Trophoblast cell (in vitro differentiated cells and primary cell): ENCODE measurements at regions not wholly inside any gene's neighbourhood (a gene's known extent, or its start where the extent isn't known, plus 50 kb on each side); places are given as distances from the start of the nearest gene placed in this dataset.
A peak's percentile ranks its signal among the peaks of the same experiment; 100 is the strongest.

ENCODE experiments used
- DNase-seq, 2 donors: peaks; one replicate each; pipeline ENCODE4 v3.0.0-alpha.2; 2016
- H2AFZ ChIP-seq: 2 replicates; pipeline ENCODE4 v1.6.1; 2013; ENCODE audit warnings: low read length, moderate library complexity, mild to moderate bottlenecking; ENCODE audit not compliant: insufficient read depth, poor library complexity
- H2AK5ac ChIP-seq: 2 replicates; pipeline ENCODE4 v1.6.1; 2013; ENCODE audit warnings: mild to moderate bottlenecking, low read length
- H2BK120ac ChIP-seq: 2 replicates; pipeline ENCODE4 v1.6.1; 2013; ENCODE audit warnings: low read length, mild to moderate bottlenecking, moderate library complexity; ENCODE audit not compliant: insufficient read depth, poor library complexity
- H2BK12ac ChIP-seq: 2 replicates; pipeline ENCODE4 v1.6.1; 2013; ENCODE audit warnings: mild to moderate bottlenecking, low read length, moderate library complexity
- H2BK5ac ChIP-seq: 2 replicates; pipeline ENCODE4 v1.6.1; 2013; ENCODE audit warnings: low read length, low read depth, moderate library complexity, mild to moderate bottlenecking; ENCODE audit not compliant: poor library complexity
- H3K14ac ChIP-seq: 2 replicates; pipeline ENCODE4 v1.6.1; 2013; ENCODE audit warnings: mild to moderate bottlenecking, low read length
- H3K18ac ChIP-seq: 2 replicates; pipeline ENCODE4 v1.6.1; 2013; ENCODE audit warnings: mild to moderate bottlenecking, low read length
- H3K23ac ChIP-seq: 2 replicates; pipeline ENCODE4 v1.6.1; 2013; ENCODE audit warnings: low read length
- H3K27ac ChIP-seq: 2 replicates; pipeline ENCODE4 v1.5.1; 2013; ENCODE audit warnings: low read depth, mild to moderate bottlenecking, inconsistent platforms, low read length, moderate library complexity
- H3K27me3 ChIP-seq: 2 replicates; pipeline ENCODE4 v1.6.1; 2013; ENCODE audit warnings: inconsistent platforms, mild to moderate bottlenecking, low read length, moderate library complexity; ENCODE audit not compliant: insufficient read depth
- H3K36me3 ChIP-seq, 2 experiments: 1 replicate in 1 of 2; 2 replicates in 1 of 2; pipeline ENCODE4 v1.6.1; 2013; ENCODE audit warnings: low read length in 2 of 2, mild to moderate bottlenecking in 2 of 2, moderate library complexity in 1 of 2; ENCODE audit not compliant: insufficient read depth in 2 of 2, control insufficient read depth in 1 of 2
- H3K4ac ChIP-seq: 2 replicates; pipeline ENCODE4 v1.6.1; 2013; ENCODE audit warnings: low read depth, mild to moderate bottlenecking, low read length, moderate library complexity
- H3K4me1 ChIP-seq, 2 experiments: 1 replicate in 1 of 2; 2 replicates in 1 of 2; pipeline ENCODE4 v1.6.1; 2013; ENCODE audit warnings: low read length in 2 of 2, mild to moderate bottlenecking in 2 of 2, moderate library complexity in 1 of 2; ENCODE audit not compliant: insufficient read depth in 2 of 2, control insufficient read depth in 1 of 2
- H3K4me2 ChIP-seq: 2 replicates; pipeline ENCODE4 v1.6.1; 2013; ENCODE audit warnings: inconsistent platforms, mild to moderate bottlenecking, low read length, moderate library complexity
- H3K4me3 ChIP-seq: 2 replicates; pipeline ENCODE4 v1.5.1; 2013; ENCODE audit warnings: mild to moderate bottlenecking, low read depth, low read length, inconsistent platforms
- H3K79me1 ChIP-seq: one replicate; pipeline ENCODE4 v1.6.1; 2013; ENCODE audit warnings: low read length
- H3K79me2 ChIP-seq: 2 replicates; pipeline ENCODE4 v1.6.1; 2013; ENCODE audit warnings: low read length, mild to moderate bottlenecking; ENCODE audit not compliant: control insufficient read depth, insufficient read depth, poor library complexity
- H3K9ac ChIP-seq: 2 replicates; pipeline ENCODE4 v1.6.1; 2013; ENCODE audit warnings: mild to moderate bottlenecking, low read length
- H3K9me3 ChIP-seq: 2 replicates; pipeline ENCODE4 v1.6.1; 2013; ENCODE audit warnings: low read depth, mild to moderate bottlenecking, control low read depth, inconsistent platforms, low read length; ENCODE audit not compliant: insufficient read depth
- H4K12ac ChIP-seq: 2 replicates; pipeline ENCODE4 v1.6.1; 2013; ENCODE audit warnings: low read depth, mild to moderate bottlenecking, low read length, moderate library complexity
- H4K8ac ChIP-seq: 2 replicates; pipeline ENCODE4 v1.6.1; 2013; ENCODE audit warnings: low read depth, mild to moderate bottlenecking, low read length, moderate library complexity
- H4K91ac ChIP-seq: one replicate; pipeline ENCODE4 v1.6.1; 2013; ENCODE audit warnings: low read depth, mild to moderate bottlenecking, low read length, moderate library complexity
- WGBS: extraction: QIAGEN DNeasy Blood & Tissue Kit; methylation state at CpG from one replicate; pipeline ENCODE4 v1.1.7; 2013; ENCODE audit warnings: missing lambda C conversion rate; ENCODE audit not compliant: insufficient read length, insufficient coverage; ENCODE audit errors: extremely low coverage; 5-methylcytosine and 5-hydroxymethylcytosine counted together

DNA sequence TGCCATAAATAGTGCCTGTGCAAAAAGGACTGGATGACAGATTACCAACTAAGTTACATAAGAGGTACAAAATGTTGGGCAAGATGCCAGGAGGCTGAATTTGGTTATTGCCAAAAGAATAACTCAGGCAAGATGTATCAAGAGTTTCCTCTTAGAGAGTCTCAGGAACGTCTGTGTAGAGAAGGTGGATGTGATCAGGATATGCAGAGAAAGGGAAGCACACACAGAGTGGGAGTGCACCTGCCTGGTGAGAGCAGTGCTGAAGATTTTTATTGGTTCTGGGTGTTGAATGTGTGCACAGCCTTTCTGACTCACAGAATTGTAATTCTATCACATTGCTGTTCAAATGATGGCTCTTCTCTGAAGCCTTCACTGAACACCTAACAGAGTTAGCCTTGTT lies 156.8 kb upstream of the HS3ST1 start:
- Histone ChIP-seq H3K4ac (no peak overlapping the region), H3K18ac (no peak overlapping the region), H3K79me2 (no peaks in the 10 kb centered on the region), H2BK120ac (no peak overlapping the region), H3K9me3 (no peaks in the 10 kb centered on the region), H3K9ac (no peak overlapping the region), H3K14ac (no peak overlapping the region), H4K12ac (no peak overlapping the region), H3K36me3 (no peaks in the 10 kb centered on the region), H3K4me1 (no peaks in the 10 kb centered on the region), H2AFZ (no peak overlapping the region), H3K79me1 (no peaks in the 10 kb centered on the region), H3K4me3 (no peak overlapping the region), H2AK5ac (no peak overlapping the region), H2BK12ac (no peak overlapping the region), H4K91ac (no peak overlapping the region), H3K23ac (no peak overlapping the region), H3K27me3 (no peaks in the 10 kb centered on the region), H3K27ac (no peak overlapping the region), H3K4me2 (no peak overlapping the region), H4K8ac (no peak overlapping the region), H2BK5ac (no peak overlapping the region)
- no peak for DNase-seq
- no CpG with 5 or more reads among the region's 1 CpG for WGBS

- Histone ChIP-seq H2BK5ac (no peak overlapping the region), H3K4me2 (no peak overlapping the region), H3K27ac (no peak overlapping the region), H3K9ac (no peak overlapping the region), H3K27me3 (no peaks in the 10 kb centered on the region), H2AK5ac (no peak overlapping the region), H3K4ac (no peak overlapping the region), H2BK12ac (no peak overlapping the region), H2BK120ac (no peak overlapping the region), H3K18ac (no peak overlapping the region), H4K8ac (no peak overlapping the region), H3K4me3 (no peak overlapping the region), H3K79me2 (no peaks in the 10 kb centered on the region), H4K12ac (no peak overlapping the region), H2AFZ (no peak overlapping the region), H4K91ac (no peak overlapping the region), H3K79me1 (no peaks in the 10 kb centered on the region), H3K4me1 (no peaks in the 10 kb centered on the region), H3K14ac (no peak overlapping the region), H3K23ac (no peak overlapping the region), H3K36me3 (no peaks in the 10 kb centered on the region), H3K9me3 (no peaks in the 10 kb centered on the region)
- no peak for DNase-seq
These were observed 139.8 kb upstream of the HS3ST1 start for GRCh38 chr4:11568511-11568910.

DNA sequence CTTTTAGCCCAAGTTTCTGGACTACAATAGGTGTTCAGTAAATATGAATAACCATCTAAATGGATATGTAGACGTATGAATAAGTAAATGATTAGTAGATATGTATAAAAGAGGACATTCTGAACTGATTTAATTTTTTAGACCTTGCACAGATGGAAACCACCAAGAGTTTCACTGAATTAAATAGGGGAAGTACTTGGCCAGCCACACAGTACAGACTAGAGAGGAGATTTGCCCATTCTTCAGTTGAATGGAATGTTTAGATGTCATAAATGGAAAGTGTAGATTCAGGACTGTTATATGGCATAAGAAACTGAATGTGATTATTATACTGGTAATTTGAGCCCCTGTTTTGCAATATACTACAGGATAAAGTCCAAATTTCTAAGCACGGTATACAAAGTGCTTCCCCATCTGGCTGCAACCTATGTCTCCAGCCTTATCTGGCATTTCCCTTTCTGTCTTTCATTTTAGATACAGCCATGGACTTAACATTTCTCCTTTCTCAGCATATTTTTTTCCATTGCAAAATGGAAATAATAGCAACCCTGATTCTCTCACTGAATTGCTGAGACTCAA lies 137.8 kb upstream of the HS3ST1 start:
- no peak overlapping the region for H2AFZ ChIP-seq
- WGBS = no CpG with 5 or more reads among the region's 2 CpGs
- H4K8ac ChIP-seq = no peak overlapping the region
- H3K4me2 ChIP-seq = no peak overlapping the region
- no peaks in the 10 kb centered on the region for H3K4me1 ChIP-seq
- H3K18ac ChIP-seq = no peak overlapping the region
- DNase-seq = no peak
- no peak overlapping the region for H3K4ac ChIP-seq
- no peaks in the 10 kb centered on the region for H3K36me3 ChIP-seq
- no peak overlapping the region for H3K23ac ChIP-seq
- H2BK120ac ChIP-seq = no peak overlapping the region
- no peak overlapping the region for H3K9ac ChIP-seq
- no peak overlapping the region for H3K27ac ChIP-seq
- no peak overlapping the region for H2BK12ac ChIP-seq
- H3K79me1 ChIP-seq = no peaks in the 10 kb centered on the region
- H3K14ac ChIP-seq = no peak overlapping the region
- no peaks in the 10 kb centered on the region for H3K27me3 ChIP-seq
- no peak overlapping the region for H4K12ac ChIP-seq
- H3K4me3 ChIP-seq = no peak overlapping the region
- H3K79me2 ChIP-seq = no peaks in the 10 kb centered on the region
- H3K9me3 ChIP-seq = no peaks in the 10 kb centered on the region
- H2BK5ac ChIP-seq = no peak overlapping the region
- H4K91ac ChIP-seq = no peak overlapping the region
- no peak overlapping the region for H2AK5ac ChIP-seq

DNA sequence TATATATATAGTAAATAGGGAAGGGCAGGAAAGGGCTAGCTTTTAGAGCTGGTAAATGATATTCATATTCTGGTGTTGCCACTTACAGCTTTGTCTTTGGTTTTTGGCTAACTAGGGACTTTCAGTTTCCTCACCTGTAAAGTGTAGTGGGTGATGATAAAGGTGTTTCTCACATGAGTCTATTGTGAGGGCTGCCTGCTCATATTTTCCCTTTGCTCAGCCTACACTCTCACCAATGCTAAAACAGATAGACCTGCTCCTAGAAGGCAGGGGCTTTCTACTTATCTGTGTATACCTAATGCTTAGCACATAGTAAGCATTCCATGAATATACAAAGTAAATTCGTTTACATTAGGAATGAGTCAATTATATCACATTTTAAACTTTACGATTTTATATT lies 137.2 kb upstream of the HS3ST1 start:
- peak overlapping the region; percentile 85 for H3K23ac ChIP-seq
- H2AK5ac ChIP-seq = no peak overlapping the region
- no peak overlapping the region for H3K18ac ChIP-seq
- H4K91ac ChIP-seq = no peak overlapping the region
- H4K12ac ChIP-seq = no peak overlapping the region
- no peak overlapping the region for H3K9ac ChIP-seq
- no peak overlapping the region for H2AFZ ChIP-seq
- no peaks in the 10 kb centered on the region for H3K27me3 ChIP-seq
- H3K14ac ChIP-seq = no peak overlapping the region
- no peaks in the 10 kb centered on the region for H3K79me1 ChIP-seq
- H4K8ac ChIP-seq = no peak overlapping the region
- H2BK12ac ChIP-seq = no peak overlapping the region
- no peaks in the 10 kb centered on the region for H3K36me3 ChIP-seq
- H3K79me2 ChIP-seq = no peaks in the 10 kb centered on the region
- no peak overlapping the region for H3K4ac ChIP-seq
- H3K27ac ChIP-seq = no peak overlapping the region
- no peak overlapping the region for H3K4me2 ChIP-seq
- H3K4me3 ChIP-seq = no peak overlapping the region
- H3K4me1 ChIP-seq = no peaks in the 10 kb centered on the region
- WGBS = no CpG with 5 or more reads among the region's 2 CpGs
- no peak overlapping the region for H2BK5ac ChIP-seq
- H3K9me3 ChIP-seq = no peaks in the 10 kb centered on the region
- no peak overlapping the region for H2BK120ac ChIP-seq
- DNase-seq = no peak
